Peyer's patch (tissue), 4 donors: ENCODE measurements at regions not wholly inside any gene's neighbourhood (a gene's known extent, or its start where the extent isn't known, plus 50 kb on each side); places are given as distances from the start of the nearest gene placed in this dataset.

Source experiments
- CTCF ChIP-seq, 6 experiments: fragments of 450-650 bp in 4 of 6; fragments of 200-600 bp in 2 of 6; sonication (generic) in 1 of 6; IDR thresholded peaks; one replicate each; pipeline ENCODE4 v1.5.1; 2017 to 2019; ENCODE audit warnings: antibody characterized with exemption in 6 of 6, mild to moderate bottlenecking in 3 of 6, moderate library complexity in 1 of 6
- POLR2A ChIP-seq, 2 donors: fragments of 450-650 bp; IDR thresholded peaks; one replicate each; pipeline ENCODE4 v1.5.1; 2017; ENCODE audit warnings: antibody characterized with exemption in 2 of 2, mild to moderate bottlenecking in 2 of 2, moderate library complexity in 2 of 2

DNA sequence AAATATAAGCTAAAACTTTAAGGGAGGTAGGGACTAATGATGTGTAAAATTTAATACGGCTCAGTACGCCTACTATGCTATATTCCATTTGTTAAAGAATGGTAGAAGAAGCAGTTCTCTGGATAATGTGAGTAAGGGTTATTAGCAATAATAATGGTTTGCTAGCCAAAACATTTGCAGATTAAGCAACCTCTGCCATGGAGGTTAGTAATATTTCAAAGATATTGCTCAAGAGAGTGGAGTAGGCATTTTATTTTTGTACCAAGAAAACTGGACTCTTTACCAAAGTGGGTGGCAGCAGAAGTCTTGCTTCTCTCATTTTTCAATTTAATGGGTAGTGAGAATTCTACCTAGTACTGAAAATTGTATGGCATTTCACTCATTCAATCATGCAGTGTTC is 158.9 kb upstream of the TMEM106B start:
- TF ChIP-seq POLR2A (IDR thresholded peaks at IDR 0.05) (no peak), CTCF (IDR thresholded peaks at IDR 0.05) (no peak)
